ENCODE measurements at regions not wholly inside any gene's neighbourhood (a gene's known extent, or its start where the extent isn't known, plus 50 kb on each side); places are given as distances from the start of the nearest gene placed in this dataset.

DNA sequence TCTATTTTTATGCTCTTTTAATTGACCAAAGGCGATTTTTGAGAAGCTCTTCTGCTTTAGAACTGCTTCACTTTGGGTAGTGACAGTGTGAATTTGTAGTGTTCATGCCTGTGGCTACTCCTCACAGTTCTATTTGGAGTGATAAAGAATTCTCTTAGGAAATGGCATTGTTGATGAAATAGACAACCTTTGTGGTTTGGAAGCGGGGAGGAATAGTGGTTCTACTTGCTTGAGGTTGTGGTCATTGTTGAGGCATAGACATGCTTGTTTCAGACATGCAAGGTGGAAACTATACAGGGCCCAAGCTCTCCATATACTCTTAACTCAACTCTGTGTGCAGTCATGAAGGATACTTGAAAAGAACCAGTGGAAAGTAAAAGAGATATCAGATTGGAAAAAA is 481.1 kb upstream of the NEGR1 start:
- no peak for DNase-seq (ENCODE audit: low read depth)
- H3K4me3 ChIP-seq (ENCODE audit: low read depth, low read length), result no peak overlapping the region
- TF ChIP-seq, protein P1, sequence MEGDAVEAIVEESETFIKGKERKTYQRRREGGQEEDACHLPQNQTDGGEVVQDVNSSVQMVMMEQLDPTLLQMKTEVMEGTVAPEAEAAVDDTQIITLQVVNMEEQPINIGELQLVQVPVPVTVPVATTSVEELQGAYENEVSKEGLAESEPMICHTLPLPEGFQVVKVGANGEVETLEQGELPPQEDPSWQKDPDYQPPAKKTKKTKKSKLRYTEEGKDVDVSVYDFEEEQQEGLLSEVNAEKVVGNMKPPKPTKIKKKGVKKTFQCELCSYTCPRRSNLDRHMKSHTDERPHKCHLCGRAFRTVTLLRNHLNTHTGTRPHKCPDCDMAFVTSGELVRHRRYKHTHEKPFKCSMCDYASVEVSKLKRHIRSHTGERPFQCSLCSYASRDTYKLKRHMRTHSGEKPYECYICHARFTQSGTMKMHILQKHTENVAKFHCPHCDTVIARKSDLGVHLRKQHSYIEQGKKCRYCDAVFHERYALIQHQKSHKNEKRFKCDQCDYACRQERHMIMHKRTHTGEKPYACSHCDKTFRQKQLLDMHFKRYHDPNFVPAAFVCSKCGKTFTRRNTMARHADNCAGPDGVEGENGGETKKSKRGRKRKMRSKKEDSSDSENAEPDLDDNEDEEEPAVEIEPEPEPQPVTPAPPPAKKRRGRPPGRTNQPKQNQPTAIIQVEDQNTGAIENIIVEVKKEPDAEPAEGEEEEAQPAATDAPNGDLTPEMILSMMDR (IDR thresholded peaks at IDR 0.05; ENCODE audit: insufficient read depth, low read length), result no peak

DNA sequence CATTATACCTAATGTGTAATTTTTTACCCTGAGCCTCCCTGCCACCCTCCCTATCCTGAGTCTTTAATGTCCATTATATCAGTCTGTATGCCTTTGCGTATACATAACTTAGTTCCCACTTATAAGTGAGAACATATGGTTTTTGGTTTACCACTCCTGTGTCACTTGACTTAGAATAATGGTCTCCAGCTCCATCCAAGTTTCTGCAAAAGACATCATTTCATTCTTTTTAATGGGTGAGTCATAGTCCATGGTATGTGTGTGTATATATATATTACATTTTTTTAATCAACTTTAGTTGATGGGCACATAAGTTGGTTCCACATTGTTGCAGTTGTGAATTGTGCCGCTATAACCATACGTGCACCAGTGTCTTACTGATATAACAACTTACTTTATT is 477.1 kb upstream of the NEGR1 start:
- DNase-seq (ENCODE audit: low read depth), result no peak
- TF ChIP-seq, protein P1 (IDR thresholded peaks at IDR 0.05; ENCODE audit: insufficient read depth, low read length), result no peak

DNA sequence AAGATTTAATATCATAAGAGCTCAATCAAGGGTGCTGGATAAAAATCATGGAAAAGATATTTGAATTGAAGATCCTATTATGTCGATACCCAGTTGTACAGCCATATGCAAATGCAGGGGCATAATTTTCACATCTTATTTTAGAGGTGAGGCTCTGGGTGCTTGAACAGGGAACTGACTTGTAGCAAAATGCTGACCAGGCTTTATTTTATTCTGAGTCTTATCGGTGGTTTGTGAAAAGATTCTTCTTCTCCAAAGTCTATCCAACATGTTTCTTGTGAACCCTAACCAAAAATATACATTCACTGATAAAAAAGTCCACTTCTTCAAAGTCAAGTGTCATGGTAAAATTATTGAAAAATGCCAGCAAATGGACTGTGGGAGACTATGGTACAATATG is 475.5 kb upstream of the NEGR1 start:
- DNase-seq (ENCODE audit: low read depth), result no peak
- no peak overlapping the region for H3K4me3 ChIP-seq (ENCODE audit: low read depth, low read length)
- TF ChIP-seq, protein P1 (IDR thresholded peaks at IDR 0.05; ENCODE audit: insufficient read depth, low read length), result no peak

More for the DNA sequence above, 477.1 kb upstream of the NEGR1 start:
- no peak overlapping the region for H3K4me3 ChIP-seq (ENCODE audit: low read depth, low read length)

DNA sequence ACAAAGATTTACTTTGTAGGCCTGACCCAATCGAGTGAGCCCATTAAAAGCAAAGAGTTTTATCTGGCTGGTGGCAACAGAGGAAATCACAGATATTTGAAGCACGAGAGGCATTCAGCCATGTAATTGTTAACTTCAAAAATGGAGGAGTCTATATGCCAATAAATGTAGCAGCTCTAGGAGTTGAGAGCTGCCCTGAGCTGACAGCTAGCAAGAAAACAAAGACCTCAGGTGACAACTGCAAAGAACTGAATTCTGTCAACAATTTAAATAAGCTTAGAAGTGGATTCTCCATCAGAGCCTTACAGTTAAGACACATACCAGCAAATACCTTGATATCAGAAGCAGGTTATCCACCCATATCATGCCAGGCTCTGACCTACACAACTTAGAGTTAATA is 463.1 kb upstream of the NEGR1 start:
- H3K4me3 ChIP-seq (ENCODE audit: low read depth, low read length), result no peak overlapping the region
- TF ChIP-seq, protein P1 (IDR thresholded peaks at IDR 0.05; ENCODE audit: insufficient read depth, low read length), result no peak
- DNase-seq (ENCODE audit: low read depth), result no peak

DNA sequence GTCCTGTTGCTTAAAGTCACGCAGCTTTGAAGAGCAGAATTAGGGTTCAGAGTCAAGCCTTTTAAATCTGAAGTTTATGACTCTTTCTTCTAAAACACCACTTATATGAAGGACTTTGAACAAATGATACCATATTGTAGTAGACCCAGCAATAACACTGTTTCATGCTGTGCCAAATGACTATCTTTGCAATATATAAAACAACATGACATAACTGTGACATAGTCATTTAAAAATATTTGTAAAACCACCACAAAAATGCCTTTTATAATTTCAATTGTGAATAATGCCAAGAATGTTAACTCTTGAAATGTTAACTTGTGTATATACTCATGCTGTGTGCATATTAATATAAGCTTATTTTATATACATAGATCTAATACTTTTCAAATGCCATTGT is 452.1 kb upstream of the NEGR1 start:
- DNase-seq (ENCODE audit: low read depth), result no peak
- no peak overlapping the region for H3K4me3 ChIP-seq (ENCODE audit: low read depth, low read length)
- TF ChIP-seq, protein P1 (IDR thresholded peaks at IDR 0.05; ENCODE audit: insufficient read depth, low read length), result no peak

GRCh38 chr1:72724951-72725861 is 442.9 kb upstream of the NEGR1 start:
- no peak overlapping the region for H3K4me3 ChIP-seq (ENCODE audit: low read depth, low read length)
- TF ChIP-seq, protein P1 (IDR thresholded peaks at IDR 0.05; ENCODE audit: insufficient read depth, low read length), result no peak
- DNase-seq (ENCODE audit: low read depth), result no peak

All from fibroblast of the aortic adventitia (primary cell).